CD4-positive, alpha-beta T cell (primary cell): ENCODE measurements at regions not wholly inside any gene's neighbourhood (a gene's known extent, or its start where the extent isn't known, plus 50 kb on each side); places are given as distances from the start of the nearest gene placed in this dataset.

Experiments used
- ATAC-seq: fragments of 200-7000 bp; cut with Tn5 transposase; one replicate; pipeline ENCODE4 v1.10.0; 2022; ENCODE audit warnings: mild to moderate bottlenecking; ENCODE audit not compliant: poor library complexity
- CTCF ChIA-PET: fragments of 350-600 bp; sonication (Branson Sonifier 250); formaldehyde crosslinking; loops from one replicate; lab custom pipeline; 2021; ENCODE audit warnings: antibody characterized with exemption, inconsistent platforms; lab: Charles Lee
- POLR2A ChIA-PET: fragments of 350-600 bp; sonication (Branson Sonifier 250); formaldehyde crosslinking; loops from one replicate; lab custom pipeline; 2021; ENCODE audit warnings: antibody characterized with exemption, inconsistent platforms; lab: Charles Lee
- DNase-seq, 14 experiments: peaks; one replicate each; pipeline ENCODE4 v3.0.0-alpha.2; 2013 to 2020; ENCODE audit warnings: mixed read lengths in 2 of 14
- H3K27ac ChIP-seq, 2 donors: one replicate each; pipeline versions ENCODE4 v1.5.1 to v1.7.0; 2013; ENCODE audit warnings: low read length in 2 of 2, low read depth in 1 of 2, mild to moderate bottlenecking in 1 of 2
- H3K27me3 ChIP-seq, 2 experiments: 1 replicate in 1 of 2; 2 replicates in 1 of 2; pipeline versions ENCODE4 v1.6.1 to v1.7.0; 2013; ENCODE audit warnings: low read length in 2 of 2, control low read depth in 1 of 2, mild to moderate bottlenecking in 1 of 2, moderate library complexity in 1 of 2; ENCODE audit not compliant: insufficient read depth in 2 of 2, control insufficient read depth in 1 of 2
- H3K36me3 ChIP-seq: one replicate; pipeline ENCODE4 v1.6.1; 2013; ENCODE audit warnings: low read length, control low read depth; ENCODE audit not compliant: insufficient read depth
- H3K4me1 ChIP-seq: one replicate; pipeline ENCODE4 v1.6.1; 2013; ENCODE audit warnings: low read length, control low read depth; ENCODE audit not compliant: insufficient read depth
- H3K4me3 ChIP-seq: one replicate; pipeline ENCODE4 v1.5.1; 2013; ENCODE audit warnings: mild to moderate bottlenecking, low read length, moderate library complexity
- H3K9me3 ChIP-seq, 2 experiments: 1 replicate in 1 of 2; 2 replicates in 1 of 2; pipeline versions ENCODE4 v1.6.1 to v1.7.0; 2013; ENCODE audit warnings: low read length in 2 of 2, mild to moderate bottlenecking in 2 of 2, control low read depth in 1 of 2, moderate library complexity in 1 of 2; ENCODE audit not compliant: control insufficient read depth in 1 of 2, insufficient read depth in 1 of 2
- H3K27ac Mint-ChIP-seq: one replicate; pipeline ENCODE4 v1.8.0; 2020; ENCODE audit warnings: mixed read lengths
- H3K27me3 Mint-ChIP-seq: one replicate; pipeline ENCODE4 v1.8.0; 2021; ENCODE audit warnings: mixed read lengths
- H3K36me3 Mint-ChIP-seq: one replicate; pipeline ENCODE4 v1.8.0; 2021; ENCODE audit warnings: low read depth, mixed read lengths
- H3K4me1 Mint-ChIP-seq: one replicate; pipeline ENCODE4 v1.8.0; 2021; ENCODE audit warnings: low read depth, mixed read lengths
- H3K4me3 Mint-ChIP-seq: one replicate; pipeline ENCODE4 v1.8.0; 2020; ENCODE audit warnings: mild to moderate bottlenecking, mixed read lengths
- H3K9me3 Mint-ChIP-seq: one replicate; pipeline ENCODE4 v1.8.0; 2020; ENCODE audit warnings: mixed read lengths
- intact Hi-C, 2 experiments: fragments of 100-400 bp; cut with DNase I in 1 of 2; cut with micrococcal nuclease in 1 of 2; formaldehyde crosslinking; loops; one replicate each; pipeline versions ENCODE4 v1.15.1 to v1.9.0; 2023 to 2025; cut with DNase I, micrococcal nuclease
- TF ChIP-seq, protein P1 (sequence below): fragments of 200-600 bp; IDR thresholded peaks from one replicate; pipeline ENCODE4 v1.8.0; 2022; ENCODE audit warnings: antibody characterized with exemption, mild to moderate bottlenecking

DNA sequence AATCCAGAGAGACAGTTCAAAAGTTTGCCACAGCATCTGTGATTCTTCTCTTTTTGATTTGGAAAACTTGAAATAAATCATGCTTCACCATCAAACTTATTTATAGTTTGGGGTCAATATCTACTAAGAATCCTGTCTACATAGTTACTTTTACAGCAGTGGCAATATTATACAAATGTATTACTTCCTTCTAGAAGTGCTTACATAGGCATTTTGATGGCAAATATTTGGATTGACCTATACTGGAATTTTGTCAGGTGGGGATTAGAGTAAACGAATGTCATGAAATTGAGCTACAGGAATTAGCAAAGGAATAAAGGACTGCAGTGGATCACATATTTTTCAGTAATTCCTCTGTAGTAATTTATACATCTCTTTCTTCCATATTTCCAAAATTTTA is 1885.5 kb upstream of the ADGRL3 start:
- ChIA-PET POLR2A (no interaction called here), CTCF (no interaction called here)
- no peaks in the 10 kb centered on the region for H3K27me3 ChIP-seq
- intact Hi-C loops: loop anchor here in 1 of 2 experiments (1.0 kb wide), 1 partner anchor 10 kb away; no protein-coding TSS in a partner anchor
- Mint-ChIP-seq H3K4me3 (no peak overlapping the region), H3K36me3 (no peaks in the 10 kb centered on the region), H3K4me1 (no peaks in the 10 kb centered on the region), H3K27ac (no peak overlapping the region), H3K9me3 (peaks cover 6% of the 10 kb centered on the region), H3K27me3 (no peaks in the 10 kb centered on the region)
- H3K4me1 ChIP-seq: no peaks in the 10 kb centered on the region
- TF ChIP-seq, protein P1, sequence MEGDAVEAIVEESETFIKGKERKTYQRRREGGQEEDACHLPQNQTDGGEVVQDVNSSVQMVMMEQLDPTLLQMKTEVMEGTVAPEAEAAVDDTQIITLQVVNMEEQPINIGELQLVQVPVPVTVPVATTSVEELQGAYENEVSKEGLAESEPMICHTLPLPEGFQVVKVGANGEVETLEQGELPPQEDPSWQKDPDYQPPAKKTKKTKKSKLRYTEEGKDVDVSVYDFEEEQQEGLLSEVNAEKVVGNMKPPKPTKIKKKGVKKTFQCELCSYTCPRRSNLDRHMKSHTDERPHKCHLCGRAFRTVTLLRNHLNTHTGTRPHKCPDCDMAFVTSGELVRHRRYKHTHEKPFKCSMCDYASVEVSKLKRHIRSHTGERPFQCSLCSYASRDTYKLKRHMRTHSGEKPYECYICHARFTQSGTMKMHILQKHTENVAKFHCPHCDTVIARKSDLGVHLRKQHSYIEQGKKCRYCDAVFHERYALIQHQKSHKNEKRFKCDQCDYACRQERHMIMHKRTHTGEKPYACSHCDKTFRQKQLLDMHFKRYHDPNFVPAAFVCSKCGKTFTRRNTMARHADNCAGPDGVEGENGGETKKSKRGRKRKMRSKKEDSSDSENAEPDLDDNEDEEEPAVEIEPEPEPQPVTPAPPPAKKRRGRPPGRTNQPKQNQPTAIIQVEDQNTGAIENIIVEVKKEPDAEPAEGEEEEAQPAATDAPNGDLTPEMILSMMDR: no peak
- H3K27ac ChIP-seq: no peak overlapping the region
- DNase-seq (no peak), ATAC-seq (no peak)
- peaks cover 0 to 5% of the 10 kb centered on the region in 2 experiments for H3K9me3 ChIP-seq
- H3K36me3 ChIP-seq: no peaks in the 10 kb centered on the region
- no peak overlapping the region for H3K4me3 ChIP-seq

GRCh38 chr4:59339631-59340030 is 1860.5 kb upstream of the ADGRL3 start:
- TF ChIP-seq, protein P1: no peak
- no peaks in the 10 kb centered on the region for H3K27me3 ChIP-seq
- Mint-ChIP-seq H3K4me3 (no peak overlapping the region), H3K4me1 (no peaks in the 10 kb centered on the region), H3K36me3 (no peaks in the 10 kb centered on the region), H3K27ac (no peak overlapping the region), H3K27me3 (no peaks in the 10 kb centered on the region), H3K9me3 (peaks cover 10% of the 10 kb centered on the region)
- ChIA-PET CTCF (no interaction called here), POLR2A (no interaction called here)
- H3K4me3 ChIP-seq: no peak overlapping the region
- peaks cover 0 to 9% of the 10 kb centered on the region in 2 experiments for H3K9me3 ChIP-seq
- H3K36me3 ChIP-seq: no peaks in the 10 kb centered on the region
- ATAC-seq: no peak
- H3K4me1 ChIP-seq: no peaks in the 10 kb centered on the region
- intact Hi-C loops: no loop called here
- DNase-seq: no peak
- no peak overlapping the region for H3K27ac ChIP-seq

DNA sequence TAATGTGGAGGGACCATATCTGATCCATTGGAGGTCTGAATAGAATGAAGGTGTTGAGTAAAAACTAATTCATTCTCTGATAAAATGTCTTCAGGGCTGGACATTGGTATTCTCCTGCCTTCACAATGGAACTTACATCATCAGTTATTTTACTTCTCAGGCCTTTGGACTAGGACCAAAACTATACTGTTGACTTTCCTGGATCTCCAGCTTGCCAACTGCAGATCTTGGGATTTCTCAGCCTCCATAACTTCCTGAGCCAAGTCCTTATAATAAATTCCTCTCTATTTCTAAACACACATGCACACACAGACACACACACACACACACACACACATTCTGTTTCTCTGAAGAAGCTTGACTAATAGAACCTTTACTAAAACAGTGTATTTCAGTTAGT is 1858.6 kb upstream of the ADGRL3 start:
- Mint-ChIP-seq H3K27me3 (no peaks in the 10 kb centered on the region), H3K36me3 (no peaks in the 10 kb centered on the region), H3K4me3 (no peak overlapping the region), H3K4me1 (no peaks in the 10 kb centered on the region), H3K9me3 (peaks cover 15% of the 10 kb centered on the region), H3K27ac (no peak overlapping the region)
- H3K36me3 ChIP-seq: no peaks in the 10 kb centered on the region
- ChIA-PET CTCF (no interaction called here), POLR2A (no interaction called here)
- H3K4me1 ChIP-seq: no peaks in the 10 kb centered on the region
- intact Hi-C loops: no loop called here
- H3K4me3 ChIP-seq: no peak overlapping the region
- DNase-seq (no peak), ATAC-seq (no peak)
- H3K27me3 ChIP-seq: no peaks in the 10 kb centered on the region
- TF ChIP-seq, protein P1: no peak
- H3K9me3 ChIP-seq: no peaks in the 10 kb centered on the region
- H3K27ac ChIP-seq: no peak overlapping the region
